DOHH2 (cell line): ENCODE measurements at regions not wholly inside any gene's neighbourhood (a gene's known extent, or its start where the extent isn't known, plus 50 kb on each side); places are given as distances from the start of the nearest gene placed in this dataset.

ENCODE experiments used
- H3F3A ChIP-seq: fragments of 200-600 bp; sonication (generic), shearing (Covaris generic); 2 replicates; pipeline ENCODE4 v1.6.0; 2016; ENCODE audit warnings: antibody characterized with exemption, mild to moderate bottlenecking; ENCODE audit not compliant: control insufficient read depth, insufficient read depth
- H3K27ac ChIP-seq: fragments of 200-600 bp; sonication (generic); 2 replicates; pipeline ENCODE4 v1.5.1; 2014; ENCODE audit warnings: low read depth, mild to moderate bottlenecking, low read length, moderate library complexity
- H3K27me3 ChIP-seq: fragments of 200-600 bp; sonication (generic); 2 replicates; pipeline ENCODE4 v1.6.1; 2014; ENCODE audit warnings: mild to moderate bottlenecking, low read length, mixed read lengths; ENCODE audit not compliant: control insufficient read depth
- H3K36me3 ChIP-seq: fragments of 200-600 bp; sonication (generic); 2 replicates; pipeline ENCODE4 v1.6.1; 2014; ENCODE audit warnings: mild to moderate bottlenecking, low read length, moderate library complexity, mixed read lengths; ENCODE audit not compliant: control insufficient read depth
- H3K4me1 ChIP-seq: fragments of 200-600 bp; sonication (generic); 2 replicates; pipeline ENCODE4 v1.6.1; 2014; ENCODE audit warnings: mild to moderate bottlenecking, low read length, mixed read lengths; ENCODE audit not compliant: control insufficient read depth
- H3K4me2 ChIP-seq: fragments of 200-600 bp; sonication (generic); 2 replicates; pipeline ENCODE4 v1.6.0; 2014; ENCODE audit warnings: mild to moderate bottlenecking, low read length, moderate library complexity
- H3K4me3 ChIP-seq: fragments of 200-600 bp; sonication (generic); 2 replicates; pipeline ENCODE4 v1.5.1; 2014; ENCODE audit warnings: mild to moderate bottlenecking, low read length, mixed read lengths
- H3K79me2 ChIP-seq: fragments of 200-600 bp; sonication (generic); 2 replicates; pipeline ENCODE4 v1.6.1; 2014; ENCODE audit warnings: mild to moderate bottlenecking, low read length, mixed read lengths; ENCODE audit not compliant: control insufficient read depth
- H3K9me2 ChIP-seq: fragments of 200-600 bp; sonication (generic); replicated peaks from 2 replicates; pipeline ENCODE4 v1.6.1; 2014; ENCODE audit warnings: mild to moderate bottlenecking, low read length, mixed read lengths; ENCODE audit not compliant: control insufficient read depth
- H3K9me3 ChIP-seq: fragments of 200-600 bp; sonication (generic); 2 replicates; pipeline ENCODE4 v1.6.1; 2014; ENCODE audit warnings: antibody characterized with exemption, low read length, mixed read lengths; ENCODE audit not compliant: control insufficient read depth, insufficient read depth
- H4K20me1 ChIP-seq: fragments of 200-600 bp; sonication (generic); 2 replicates; pipeline ENCODE4 v1.6.0; 2014; ENCODE audit warnings: low read depth, mild to moderate bottlenecking, antibody characterized with exemption, low read length, moderate library complexity; ENCODE audit not compliant: control insufficient read depth, insufficient read depth
- CTCF ChIP-seq: fragments of 200-600 bp; sonication (generic); IDR thresholded peaks from one replicate; pipeline ENCODE4 v1.5.1; 2014; ENCODE audit warnings: antibody characterized with exemption, mild to moderate bottlenecking, low read depth, low read length; ENCODE audit not compliant: poor library complexity, severe bottlenecking
- EZH2phosphoT487 ChIP-seq: fragments of 200-600 bp; sonication (generic); IDR thresholded peaks from 2 replicates; pipeline ENCODE4 v1.6.1; 2017; ENCODE audit warnings: borderline replicate concordance, mild to moderate bottlenecking, antibody characterized with exemption, low read length, moderate library complexity, mixed read lengths

GRCh38 chr2:71813807-71814470 lies 333.7 kb downstream of the CYP26B1 start:
- H3F3A ChIP-seq: no peaks in the 10 kb centered on the region
- no peaks in the 10 kb centered on the region for H3K36me3 ChIP-seq
- no peak overlapping the region for H3K4me2 ChIP-seq
- no peak overlapping the region for H3K27ac ChIP-seq
- no peak for TF ChIP-seq CTCF
- TF ChIP-seq EZH2phosphoT487: no peak
- H3K9me3 ChIP-seq: no peaks in the 10 kb centered on the region
- H3K4me1 ChIP-seq: no peaks in the 10 kb centered on the region
- H3K79me2 ChIP-seq: no peaks in the 10 kb centered on the region
- H3K4me3 ChIP-seq: no peak overlapping the region
- H3K9me2 ChIP-seq: no peaks in the 10 kb centered on the region
- H4K20me1 ChIP-seq: no peaks in the 10 kb centered on the region
- peaks cover 3% of the 10 kb centered on the region; the same call in 1 of the 2 replicates for H3K27me3 ChIP-seq

- H3K27ac ChIP-seq: no peak overlapping the region
- H3K36me3 ChIP-seq: no peaks in the 10 kb centered on the region
- H3F3A ChIP-seq: no peaks in the 10 kb centered on the region
- H3K9me2 ChIP-seq: no peaks in the 10 kb centered on the region
- peaks cover 3% of the 10 kb centered on the region; the same call in 1 of the 2 replicates for H3K27me3 ChIP-seq
- no peaks in the 10 kb centered on the region for H3K4me1 ChIP-seq
- H3K4me3 ChIP-seq: no peak overlapping the region
- H4K20me1 ChIP-seq: no peaks in the 10 kb centered on the region
- no peaks in the 10 kb centered on the region for H3K79me2 ChIP-seq
- H3K4me2 ChIP-seq: no peak overlapping the region
- no peaks in the 10 kb centered on the region for H3K9me3 ChIP-seq
- no peak for TF ChIP-seq EZH2phosphoT487
- TF ChIP-seq CTCF: no peak
Measured at GRCh38 chr2:71813315-71813714, 334.3 kb downstream of the CYP26B1 start.

DNA sequence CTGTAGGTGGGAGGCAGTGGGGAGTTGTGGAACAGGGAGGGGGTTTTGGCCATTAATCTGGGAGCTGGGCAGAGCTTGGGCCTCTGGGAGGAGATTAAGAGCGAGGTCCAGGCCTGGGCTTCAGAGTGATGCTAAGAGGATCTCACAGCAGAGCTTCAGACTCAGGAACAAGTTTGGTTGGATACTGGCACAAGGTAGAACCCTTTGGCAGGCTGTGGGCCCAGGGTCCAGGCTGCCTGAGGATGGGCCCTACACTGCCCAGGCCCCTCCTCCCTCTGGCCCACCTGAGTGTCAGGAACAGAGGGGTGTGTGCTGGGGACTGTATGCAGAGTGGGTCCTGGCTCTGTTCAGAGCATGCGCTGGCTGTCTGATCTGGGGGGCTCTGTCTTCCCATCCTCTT lies 334.9 kb downstream of the CYP26B1 start:
- no peak overlapping the region for H3K4me2 ChIP-seq
- H3K36me3 ChIP-seq: no peaks in the 10 kb centered on the region
- H3K79me2 ChIP-seq: no peaks in the 10 kb centered on the region
- H3F3A ChIP-seq: no peaks in the 10 kb centered on the region
- no peak for TF ChIP-seq EZH2phosphoT487
- no peak for TF ChIP-seq CTCF
- no peaks in the 10 kb centered on the region for H4K20me1 ChIP-seq
- H3K4me3 ChIP-seq: no peak overlapping the region
- H3K27me3 ChIP-seq: peaks cover 6% of the 10 kb centered on the region
- no peaks in the 10 kb centered on the region for H3K9me2 ChIP-seq
- no peak overlapping the region for H3K27ac ChIP-seq
- no peaks in the 10 kb centered on the region for H3K4me1 ChIP-seq
- no peaks in the 10 kb centered on the region for H3K9me3 ChIP-seq
